OCI-LY1 (cell line): ENCODE measurements at regions not wholly inside any gene's neighbourhood (a gene's known extent, or its start where the extent isn't known, plus 50 kb on each side); places are given as distances from the start of the nearest gene placed in this dataset.

ENCODE experiments used
- H2AFZ ChIP-seq: fragments of 200-600 bp; sonication (generic), shearing (Covaris generic); 2 replicates; pipeline ENCODE4 v1.6.0; 2014; ENCODE audit warnings: antibody characterized with exemption, mild to moderate bottlenecking, low read length
- H3F3A ChIP-seq: fragments of 200-600 bp; sonication (generic), shearing (Covaris generic); 2 replicates; pipeline ENCODE4 v1.6.0; 2014; ENCODE audit warnings: mild to moderate bottlenecking, antibody characterized with exemption, low read length, moderate library complexity; ENCODE audit not compliant: insufficient read depth
- H3K27ac ChIP-seq: fragments of 200-600 bp; sonication (generic); 2 replicates; pipeline ENCODE4 v1.5.1; 2014; ENCODE audit warnings: low read length, mixed run types, mild to moderate bottlenecking, low read depth; ENCODE audit not compliant: poor library complexity, severe bottlenecking
- H3K27me3 ChIP-seq: fragments of 200-600 bp; sonication (generic); 2 replicates; pipeline ENCODE4 v1.6.0; 2014; ENCODE audit warnings: antibody characterized with exemption, mild to moderate bottlenecking, low read length, moderate library complexity; ENCODE audit not compliant: insufficient read depth
- H3K36me3 ChIP-seq: fragments of 200-600 bp; sonication (generic); 2 replicates; pipeline ENCODE4 v1.6.1; 2014; ENCODE audit warnings: mild to moderate bottlenecking, antibody characterized with exemption, low read length, moderate library complexity, mixed read lengths; ENCODE audit not compliant: insufficient read depth
- H3K4me1 ChIP-seq: fragments of 200-600 bp; sonication (generic); 2 replicates; pipeline ENCODE4 v1.5.1; 2014; ENCODE audit warnings: mild to moderate bottlenecking, low read length, moderate library complexity; ENCODE audit not compliant: insufficient read depth, severe bottlenecking
- H3K4me2 ChIP-seq: fragments of 200-600 bp; sonication (generic), shearing (Covaris generic); 2 replicates; pipeline ENCODE4 v1.6.1; 2014; ENCODE audit warnings: low read length
- H3K4me3 ChIP-seq: fragments of 200-600 bp; sonication (generic); 2 replicates; pipeline ENCODE4 v1.5.1; 2014; ENCODE audit warnings: low read length, low read depth, mild to moderate bottlenecking, mixed read lengths; ENCODE audit not compliant: poor library complexity, severe bottlenecking
- H3K79me2 ChIP-seq: fragments of 200-600 bp; shearing (Covaris generic); 2 replicates; pipeline ENCODE4 v1.6.1; 2016; ENCODE audit warnings: mixed run types, low read length, mixed read lengths; ENCODE audit not compliant: insufficient read depth
- H3K9ac ChIP-seq: fragments of 200-600 bp; sonication (generic), shearing (Covaris generic); 2 replicates; pipeline ENCODE4 v1.6.1; 2014; ENCODE audit warnings: mild to moderate bottlenecking, low read length, mixed read lengths
- H3K9me2 ChIP-seq: fragments of 200-600 bp; sonication (generic), shearing (Covaris generic); 2 replicates; pipeline ENCODE4 v1.6.1; 2014; ENCODE audit warnings: low read depth, mild to moderate bottlenecking, low read length, mixed read lengths
- H3K9me3 ChIP-seq: fragments of 200-600 bp; shearing (Covaris generic); 2 replicates; pipeline ENCODE4 v1.6.1; 2014; ENCODE audit warnings: low read length, mixed read lengths
- H4K20me1 ChIP-seq: fragments of 200-600 bp; sonication (generic), shearing (Covaris generic); 2 replicates; pipeline ENCODE4 v1.6.0; 2016; ENCODE audit warnings: mild to moderate bottlenecking, low read length; ENCODE audit not compliant: insufficient read depth
- CTCF ChIP-seq: fragments of 200-600 bp; sonication (generic), shearing (Covaris generic); IDR thresholded peaks from 2 replicates; pipeline ENCODE4 v1.5.1; 2017; ENCODE audit warnings: mild to moderate bottlenecking, antibody characterized with exemption, low read length, moderate library complexity, mixed read lengths
- EZH2 ChIP-seq: fragments of 200-600 bp; sonication (generic), shearing (Covaris generic); IDR thresholded peaks from 2 replicates; pipeline ENCODE4 v1.8.0; 2017; ENCODE audit warnings: borderline replicate concordance, mixed run types, mild to moderate bottlenecking, antibody characterized with exemption, low read length, moderate library complexity, mixed read lengths

DNA sequence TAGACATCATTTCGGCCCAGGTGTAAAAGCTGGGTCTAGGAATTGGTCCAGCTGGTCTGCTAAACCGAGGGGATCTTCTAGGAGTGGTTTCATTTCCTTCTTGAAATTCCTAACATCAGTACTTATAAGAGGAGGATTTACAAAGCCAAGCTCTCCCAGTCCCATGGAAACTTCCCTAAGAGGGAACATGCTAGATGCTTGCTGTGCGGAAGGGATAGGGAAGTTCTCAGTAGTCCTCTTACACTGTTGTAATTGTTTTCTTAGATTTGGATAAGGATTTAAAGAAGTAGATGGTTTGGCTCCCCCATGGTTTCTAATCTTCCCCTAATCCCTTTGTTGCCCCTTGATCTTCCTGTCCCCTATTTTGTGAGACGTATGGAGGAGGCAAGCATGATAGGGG is 89.7 kb upstream of the XCR1 start:
- Histone ChIP-seq H3K79me2 (no peaks in the 10 kb centered on the region), H3K9me3 (no peaks in the 10 kb centered on the region), H3K27ac (no peak overlapping the region), H3K4me2 (no peak overlapping the region), H4K20me1 (no peaks in the 10 kb centered on the region), H3K36me3 (no peaks in the 10 kb centered on the region), H3K4me1 (no peaks in the 10 kb centered on the region), H3F3A (no peaks in the 10 kb centered on the region), H3K9ac (no peak overlapping the region), H2AFZ (no peak overlapping the region), H3K27me3 (no peaks in the 10 kb centered on the region), H3K4me3 (no peak overlapping the region), H3K9me2 (no peaks in the 10 kb centered on the region)
- TF ChIP-seq EZH2 (no peak), CTCF (no peak)

DNA sequence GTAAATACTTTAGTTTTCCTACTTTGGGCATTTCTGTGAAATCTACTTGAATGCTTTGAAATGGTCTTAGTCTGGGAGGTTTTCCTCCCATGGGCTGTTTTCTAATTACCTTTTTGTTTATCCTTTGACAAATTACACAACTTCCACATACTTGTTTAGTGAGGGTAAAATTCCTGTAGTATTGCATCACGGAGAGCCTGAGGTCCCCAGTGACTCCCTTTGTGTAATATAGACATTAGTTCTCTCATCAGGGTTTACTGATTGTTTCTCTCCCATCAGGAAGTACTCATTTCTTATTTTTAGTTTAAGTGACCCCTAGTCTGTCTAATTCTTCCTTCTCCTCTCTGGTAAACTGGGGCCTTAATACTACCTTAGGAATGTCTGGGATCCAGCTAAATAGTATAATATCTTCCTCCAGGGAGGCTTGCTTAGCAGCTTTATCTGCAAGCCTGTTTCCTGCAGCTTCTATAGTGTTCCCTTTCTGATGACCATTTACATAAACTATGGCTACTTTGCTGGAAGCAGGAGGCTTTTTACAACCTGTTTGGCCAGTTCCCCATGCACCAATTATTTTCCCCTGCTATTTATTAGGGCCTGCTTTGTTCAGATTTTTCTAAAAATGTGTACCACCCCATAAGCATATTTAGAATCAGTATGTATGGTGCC is 87.2 kb upstream of the XCR1 start:
- Histone ChIP-seq H3K9me3 (no peaks in the 10 kb centered on the region), H3K36me3 (no peaks in the 10 kb centered on the region), H3K4me1 (peaks cover 10% of the 10 kb centered on the region), H3K4me3 (no peak overlapping the region), H3K27me3 (no peaks in the 10 kb centered on the region), H2AFZ (no peak overlapping the region), H3K9ac (no peak overlapping the region), H4K20me1 (no peaks in the 10 kb centered on the region), H3F3A (no peaks in the 10 kb centered on the region), H3K9me2 (no peaks in the 10 kb centered on the region), H3K27ac (no peak overlapping the region), H3K4me2 (no peak overlapping the region), H3K79me2 (no peaks in the 10 kb centered on the region)
- TF ChIP-seq CTCF (no peak), EZH2 (no peak)

DNA sequence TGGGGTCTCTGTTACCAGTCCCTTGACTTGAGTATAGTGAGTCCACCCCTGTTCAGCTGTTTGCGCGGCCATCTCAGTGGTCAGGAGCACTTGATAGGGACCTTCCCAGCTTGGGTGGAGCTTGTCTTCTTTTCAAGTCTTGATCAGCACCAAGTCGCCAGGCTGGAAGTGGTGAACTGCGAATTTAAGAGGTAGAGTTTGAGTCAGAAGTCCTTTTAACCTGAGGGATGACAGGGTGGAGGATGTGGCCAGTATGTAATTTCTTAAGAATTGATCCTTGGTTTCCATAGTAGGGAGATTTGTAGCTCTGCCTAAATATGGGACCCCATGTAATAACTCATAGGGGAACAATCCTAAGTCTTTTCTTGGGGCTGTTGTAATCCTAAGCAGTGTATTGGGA is 86.3 kb upstream of the XCR1 start:
- no peaks in the 10 kb centered on the region for H3K9me2 ChIP-seq
- no peak overlapping the region for H3K9ac ChIP-seq
- no peak overlapping the region for H3K4me2 ChIP-seq
- TF ChIP-seq CTCF (no peak), EZH2 (no peak)
- no peak overlapping the region for H3K4me3 ChIP-seq
- H3K79me2 ChIP-seq, result no peaks in the 10 kb centered on the region
- H3K27me3 ChIP-seq, result no peaks in the 10 kb centered on the region
- H3K9me3 ChIP-seq, result no peaks in the 10 kb centered on the region
- no peaks in the 10 kb centered on the region for H3K36me3 ChIP-seq
- peaks cover 10% of the 10 kb centered on the region for H3K4me1 ChIP-seq
- H2AFZ ChIP-seq, result no peak overlapping the region
- no peaks in the 10 kb centered on the region for H3F3A ChIP-seq
- H3K27ac ChIP-seq, result no peak overlapping the region
- no peaks in the 10 kb centered on the region for H4K20me1 ChIP-seq
